Neuronal stem cell (in vitro differentiated cells): ENCODE measurements at regions not wholly inside any gene's neighbourhood (a gene's known extent, or its start where the extent isn't known, plus 50 kb on each side); places are given as distances from the start of the nearest gene placed in this dataset.

ENCODE experiments used
- DNase-seq: peaks from one replicate; pipeline ENCODE4 v3.0.0-alpha.2; 2013; ENCODE audit warnings: low spot score
- H2AFZ ChIP-seq: one replicate; pipeline ENCODE4 v1.6.1; 2013; ENCODE audit warnings: mild to moderate bottlenecking, low read length, inconsistent platforms
- H2AK5ac ChIP-seq: 2 replicates; pipeline ENCODE4 v1.6.1; 2013; ENCODE audit warnings: low read depth, mild to moderate bottlenecking, inconsistent platforms, low read length, moderate library complexity, mixed read lengths
- H2BK120ac ChIP-seq: 2 replicates; pipeline ENCODE4 v1.6.1; 2013; ENCODE audit warnings: low read depth, mild to moderate bottlenecking, inconsistent platforms, low read length, moderate library complexity, mixed read lengths
- H2BK12ac ChIP-seq: one replicate; pipeline ENCODE4 v1.6.1; 2013; ENCODE audit warnings: low read length, inconsistent platforms
- H2BK15ac ChIP-seq: 2 replicates; pipeline ENCODE4 v1.6.1; 2013; ENCODE audit warnings: mild to moderate bottlenecking, low read length, inconsistent platforms, mixed read lengths
- H2BK5ac ChIP-seq: one replicate; pipeline ENCODE4 v1.6.1; 2013; ENCODE audit warnings: inconsistent platforms, mild to moderate bottlenecking, low read length, moderate library complexity
- H3K14ac ChIP-seq: one replicate; pipeline ENCODE4 v1.6.1; 2013; ENCODE audit warnings: low read length, inconsistent platforms
- H3K18ac ChIP-seq: 2 replicates; pipeline ENCODE4 v1.6.1; 2013; ENCODE audit warnings: low read length, inconsistent platforms
- H3K23ac ChIP-seq: 2 replicates; pipeline ENCODE4 v1.6.1; 2013; ENCODE audit warnings: low read depth, mild to moderate bottlenecking, mixed read lengths, low read length, inconsistent platforms; ENCODE audit not compliant: poor library complexity
- H3K27ac ChIP-seq: replicated peaks from 3 replicates; pipeline ENCODE4 v1.5.1; 2013; ENCODE audit warnings: low read length, inconsistent platforms
- H3K27me3 ChIP-seq, 3 experiments: 2 replicates each; pipeline ENCODE4 v1.6.1; 2013; ENCODE audit warnings: low read length in 3 of 3, mild to moderate bottlenecking in 2 of 3, inconsistent platforms in 1 of 3, low read depth in 1 of 3, mixed read lengths in 1 of 3, moderate library complexity in 1 of 3; ENCODE audit not compliant: control insufficient read depth in 3 of 3, insufficient read depth in 3 of 3
- H3K36me3 ChIP-seq, 2 donors: replicated peaks in 1 of 2; 2 replicates each; pipeline ENCODE4 v1.6.1; 2013; ENCODE audit warnings: low read length in 2 of 2; ENCODE audit not compliant: control insufficient read depth in 2 of 2, insufficient read depth in 2 of 2
- H3K4ac ChIP-seq: 2 replicates; pipeline ENCODE4 v1.6.1; 2013; ENCODE audit warnings: inconsistent platforms, mild to moderate bottlenecking, low read length, moderate library complexity
- H3K4me1 ChIP-seq, 2 donors: 1 replicate in 1 of 2; 2 replicates in 1 of 2; pipeline ENCODE4 v1.6.1; 2013; ENCODE audit warnings: low read length in 2 of 2, low read depth in 1 of 2; ENCODE audit not compliant: control insufficient read depth in 2 of 2, insufficient read depth in 1 of 2
- H3K4me2 ChIP-seq: one replicate; pipeline ENCODE4 v1.6.1; 2013; ENCODE audit warnings: mild to moderate bottlenecking, low read length, inconsistent platforms; ENCODE audit not compliant: insufficient read depth, poor library complexity, severe bottlenecking
- H3K4me3 ChIP-seq, 2 donors: 2 replicates each; pipeline ENCODE4 v1.5.1; 2013; ENCODE audit warnings: low read length in 2 of 2, mild to moderate bottlenecking in 2 of 2, inconsistent platforms in 1 of 2, moderate library complexity in 1 of 2
- H3K79me1 ChIP-seq: one replicate; pipeline ENCODE4 v1.6.1; 2013; ENCODE audit warnings: low read depth, mild to moderate bottlenecking, inconsistent platforms, low read length, moderate library complexity
- H3K9ac ChIP-seq: one replicate; pipeline ENCODE4 v1.6.1; 2013; ENCODE audit warnings: mild to moderate bottlenecking, low read depth, low read length, inconsistent platforms; ENCODE audit not compliant: poor library complexity
- H3K9me3 ChIP-seq, 2 donors: replicated peaks in 1 of 2; 2 replicates each; pipeline versions ENCODE3 to v1.6.1; 2013; ENCODE audit warnings: low read length in 2 of 2, mild to moderate bottlenecking in 2 of 2, inconsistent platforms in 1 of 2, low read depth in 1 of 2, mixed read lengths in 1 of 2, moderate library complexity in 1 of 2; ENCODE audit not compliant: control insufficient read depth in 2 of 2, insufficient read depth in 1 of 2
- H4K8ac ChIP-seq: one replicate; pipeline ENCODE4 v1.6.1; 2013; ENCODE audit warnings: low read depth, mild to moderate bottlenecking, inconsistent platforms, low read length, moderate library complexity
- H4K91ac ChIP-seq: one replicate; pipeline ENCODE4 v1.6.1; 2013; ENCODE audit warnings: low read length, low read depth, mild to moderate bottlenecking, inconsistent platforms; ENCODE audit not compliant: poor library complexity
- WGBS, 2 donors: extraction: QIAGEN DNeasy Blood & Tissue Kit; methylation state at CpG; one replicate each; pipeline ENCODE4 v1.1.7; 2013; ENCODE audit warnings: missing lambda C conversion rate in 2 of 2, mixed read lengths in 1 of 2; ENCODE audit not compliant: insufficient read length in 2 of 2, insufficient replicate concordance in 1 of 2; ENCODE audit errors: extremely low coverage in 2 of 2; 5-methylcytosine and 5-hydroxymethylcytosine counted together

DNA sequence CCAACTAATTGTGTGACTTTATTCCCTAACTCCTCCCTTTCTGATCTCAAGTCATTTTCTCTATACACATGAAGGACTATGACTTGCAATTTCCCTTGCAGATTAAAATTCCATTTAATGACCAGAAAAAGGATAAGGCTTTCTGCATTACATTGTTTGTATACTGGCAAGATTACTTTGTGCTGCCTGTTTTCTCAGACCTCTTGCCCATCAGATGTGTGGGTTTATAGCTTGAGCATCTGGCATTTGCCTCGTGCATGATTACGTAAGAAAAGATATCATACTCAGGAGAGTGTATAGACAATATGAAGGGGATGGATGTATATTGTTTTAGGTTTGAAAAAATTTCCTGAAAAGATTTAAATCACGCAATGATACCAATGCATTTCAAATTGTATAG, 593.8 kb upstream of the SLIT2 start:
- Histone ChIP-seq H3K27me3 (no peaks in the 10 kb centered on the region), H2AFZ (no peak overlapping the region), H3K79me1 (no peaks in the 10 kb centered on the region), H2AK5ac (no peak overlapping the region), H3K23ac (no peak overlapping the region), H4K8ac (no peak overlapping the region), H3K4ac (no peak overlapping the region), H3K9ac (no peak overlapping the region), H4K91ac (no peak overlapping the region), H3K18ac (no peak overlapping the region), H2BK12ac (no peak overlapping the region), H3K27ac (no peak overlapping the region), H3K9me3 (no peaks in the 10 kb centered on the region), H3K36me3 (no peaks in the 10 kb centered on the region), H3K14ac (no peak overlapping the region), H2BK5ac (no peak overlapping the region), H3K4me2 (no peak overlapping the region), H3K4me1 (no peaks in the 10 kb centered on the region), H2BK15ac (no peak overlapping the region), H2BK120ac (no peak overlapping the region), H3K4me3 (no peak overlapping the region)
- DNase-seq = no peak
- no CpG with 5 or more reads among the region's 3 CpGs for WGBS, 2 donors

DNA sequence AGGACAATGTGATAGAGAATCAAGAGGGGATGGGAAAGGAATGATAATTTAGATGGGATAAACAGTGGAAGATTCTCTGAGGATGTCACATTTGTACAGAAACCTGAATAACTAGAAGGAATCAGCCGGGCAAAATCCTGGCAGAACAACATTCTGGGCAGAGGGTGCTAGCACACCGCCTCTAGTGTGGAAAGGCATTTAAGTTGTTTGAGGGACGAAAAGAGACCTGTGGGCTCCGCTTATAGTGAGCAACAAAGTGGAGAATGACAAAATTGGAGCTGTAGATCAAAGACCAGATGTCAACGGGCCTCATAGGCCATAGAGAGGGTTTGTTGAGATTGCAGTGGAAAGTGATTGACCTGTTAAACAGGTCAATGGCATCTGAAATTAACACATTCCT, 596.0 kb upstream of the SLIT2 start:
- no peak overlapping the region for H3K4me3 ChIP-seq
- H4K91ac ChIP-seq = no peak overlapping the region
- no peak overlapping the region for H2BK15ac ChIP-seq
- H3K36me3 ChIP-seq = no peaks in the 10 kb centered on the region
- no peaks in the 10 kb centered on the region for H3K79me1 ChIP-seq
- H3K18ac ChIP-seq = no peak overlapping the region
- no peak overlapping the region for H2BK5ac ChIP-seq
- H3K27ac ChIP-seq = no peak overlapping the region
- H3K9ac ChIP-seq = no peak overlapping the region
- H3K4ac ChIP-seq = no peak overlapping the region
- no peak overlapping the region for H2AK5ac ChIP-seq
- no peak overlapping the region for H3K23ac ChIP-seq
- H2BK12ac ChIP-seq = no peak overlapping the region
- no peak overlapping the region for H2AFZ ChIP-seq
- no peak overlapping the region for H4K8ac ChIP-seq
- WGBS, 2 donors = no CpG with 5 or more reads among the region's 5 CpGs
- H3K9me3 ChIP-seq = no peaks in the 10 kb centered on the region
- H3K27me3 ChIP-seq = no peaks in the 10 kb centered on the region
- peaks cover 0 to 1% of the 10 kb centered on the region in 2 donors for H3K4me1 ChIP-seq
- no peak overlapping the region for H3K14ac ChIP-seq
- DNase-seq = no peak
- no peak overlapping the region for H2BK120ac ChIP-seq
- no peak overlapping the region for H3K4me2 ChIP-seq

GRCh38 chr4:19650903-19651864, 600.5 kb upstream of the SLIT2 start:
- no peak overlapping the region for H3K18ac ChIP-seq
- H3K4me3 ChIP-seq = no peak overlapping the region
- H3K9me3 ChIP-seq = no peaks in the 10 kb centered on the region
- H3K27ac ChIP-seq = no peak overlapping the region
- no peak overlapping the region for H3K4ac ChIP-seq
- peaks cover 0 to 1% of the 10 kb centered on the region in 2 donors for H3K4me1 ChIP-seq
- H2BK120ac ChIP-seq = no peak overlapping the region
- H3K27me3 ChIP-seq = no peaks in the 10 kb centered on the region
- peak overlapping the region; percentile 35 for H2AFZ ChIP-seq
- H3K4me2 ChIP-seq = no peak overlapping the region
- H2BK5ac ChIP-seq = no peak overlapping the region
- H3K79me1 ChIP-seq = no peaks in the 10 kb centered on the region
- DNase-seq = no peak
- WGBS, 2 donors = no CpG with 5 or more reads among the region's 6 CpGs
- H2BK15ac ChIP-seq = no peak overlapping the region
- no peak overlapping the region for H3K9ac ChIP-seq
- no peak overlapping the region for H2AK5ac ChIP-seq
- H3K36me3 ChIP-seq = no peaks in the 10 kb centered on the region
- no peak overlapping the region for H3K23ac ChIP-seq
- no peak overlapping the region for H4K8ac ChIP-seq
- H2BK12ac ChIP-seq = no peak overlapping the region
- no peak overlapping the region for H4K91ac ChIP-seq
- H3K14ac ChIP-seq = no peak overlapping the region

DNA sequence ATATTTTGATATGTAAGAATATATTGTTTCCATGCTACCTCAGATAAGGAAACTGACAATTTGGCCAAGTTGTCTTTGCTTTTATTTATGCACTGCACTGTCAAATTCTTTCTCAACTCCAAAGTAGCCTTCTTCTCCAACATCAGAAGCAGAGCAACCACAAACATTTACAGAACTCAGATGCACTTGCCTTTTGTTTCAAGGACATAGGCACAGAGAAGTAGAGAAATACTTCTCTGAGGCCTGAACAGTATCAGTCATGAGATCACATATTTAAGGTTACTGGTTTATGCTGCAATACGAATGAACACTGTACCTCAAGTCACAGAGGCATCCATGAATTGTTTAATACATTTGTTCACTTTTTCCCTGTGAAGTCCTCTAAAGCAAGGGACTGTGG, 606.1 kb upstream of the SLIT2 start:
- WGBS, 2 donors = no CpG with 5 or more reads among the region's 1 CpG
- H2BK5ac ChIP-seq = no peak overlapping the region
- H3K9ac ChIP-seq = no peak overlapping the region
- no peaks in the 10 kb centered on the region for H3K4me1 ChIP-seq
- no peaks in the 10 kb centered on the region for H3K9me3 ChIP-seq
- H3K36me3 ChIP-seq = no peaks in the 10 kb centered on the region
- H3K79me1 ChIP-seq = no peaks in the 10 kb centered on the region
- H2AK5ac ChIP-seq = no peak overlapping the region
- no peak overlapping the region for H4K91ac ChIP-seq
- no peak overlapping the region for H3K4me2 ChIP-seq
- no peaks in the 10 kb centered on the region for H3K27me3 ChIP-seq
- H3K27ac ChIP-seq = no peak overlapping the region
- H2BK15ac ChIP-seq = no peak overlapping the region
- H3K18ac ChIP-seq = no peak overlapping the region
- no peak for DNase-seq
- no peak overlapping the region for H4K8ac ChIP-seq
- no peak overlapping the region for H2BK120ac ChIP-seq
- H3K14ac ChIP-seq = no peak overlapping the region
- H3K4me3 ChIP-seq = no peak overlapping the region
- no peak overlapping the region for H2AFZ ChIP-seq
- no peak overlapping the region for H3K23ac ChIP-seq
- H3K4ac ChIP-seq = no peak overlapping the region
- no peak overlapping the region for H2BK12ac ChIP-seq
